GM23248 (cell line): ENCODE measurements at regions not wholly inside any gene's neighbourhood (a gene's known extent, or its start where the extent isn't known, plus 50 kb on each side); places are given as distances from the start of the nearest gene placed in this dataset.

Experiments used
- DNase-seq: peaks from one replicate; pipeline ENCODE4 v3.0.0-alpha.2; 2015
- H2AFZ ChIP-seq: fragments of 200-600 bp; sonication (generic); 2 replicates; pipeline ENCODE4 v1.6.1; 2016; ENCODE audit warnings: antibody characterized with exemption
- H3F3A ChIP-seq: fragments of 200-600 bp; sonication (generic); 2 replicates; pipeline ENCODE4 v1.6.1; 2016; ENCODE audit warnings: mild to moderate bottlenecking, antibody characterized with exemption, mixed run types; ENCODE audit not compliant: insufficient read depth
- H3K27ac ChIP-seq: fragments of 200-600 bp; sonication (generic); 2 replicates; pipeline ENCODE4 v1.5.1; 2016; ENCODE audit warnings: mild to moderate bottlenecking
- H3K27me3 ChIP-seq: fragments of 200-600 bp; sonication (generic); replicated peaks from 2 replicates; pipeline ENCODE4 v1.6.1; 2016; ENCODE audit warnings: mild to moderate bottlenecking; ENCODE audit not compliant: insufficient read depth
- H3K36me3 ChIP-seq: fragments of 200-600 bp; sonication (generic); 2 replicates; pipeline ENCODE4 v1.6.1; 2016; ENCODE audit warnings: low read depth, mild to moderate bottlenecking
- H3K4me1 ChIP-seq: fragments of 200-600 bp; sonication (generic); 2 replicates; pipeline ENCODE4 v1.6.1; 2016; ENCODE audit warnings: mild to moderate bottlenecking; ENCODE audit not compliant: insufficient read depth
- H3K4me2 ChIP-seq: fragments of 200-600 bp; sonication (generic); one replicate; pipeline ENCODE4 v1.6.1; 2016; ENCODE audit warnings: mild to moderate bottlenecking; ENCODE audit not compliant: unreplicated experiment
- H3K4me3 ChIP-seq: fragments of 200-600 bp; sonication (generic); 2 replicates; pipeline ENCODE4 v1.5.1; 2016; ENCODE audit warnings: mild to moderate bottlenecking
- H3K79me2 ChIP-seq: fragments of 200-600 bp; sonication (generic); 2 replicates; pipeline ENCODE4 v1.6.1; 2016; ENCODE audit warnings: mild to moderate bottlenecking; ENCODE audit not compliant: insufficient read depth
- H3K9ac ChIP-seq: fragments of 200-600 bp; sonication (generic); 2 replicates; pipeline ENCODE4 v1.6.1; 2016; ENCODE audit warnings: mild to moderate bottlenecking
- H3K9me2 ChIP-seq: fragments of 200-600 bp; sonication (generic); 2 replicates; pipeline ENCODE4 v1.6.1; 2016; ENCODE audit warnings: mixed run types, mild to moderate bottlenecking, moderate library complexity; ENCODE audit not compliant: insufficient read depth
- H3K9me3 ChIP-seq: fragments of 200-600 bp; sonication (generic); one replicate; pipeline ENCODE4 v1.6.1; 2017; ENCODE audit warnings: low read depth
- H4K20me1 ChIP-seq: fragments of 200-600 bp; sonication (generic); 2 replicates; pipeline ENCODE4 v1.6.0; 2016; ENCODE audit not compliant: insufficient read depth
- EZH2 ChIP-seq: fragments of 200-600 bp; sonication (generic); IDR thresholded peaks from 2 replicates; pipeline ENCODE4 v1.6.1; 2018; ENCODE audit warnings: antibody characterized with exemption, mild to moderate bottlenecking; ENCODE audit not compliant: insufficient read depth, poor library complexity, severe bottlenecking
- EZH2phosphoT487 ChIP-seq: fragments of 200-600 bp; sonication (generic); IDR thresholded peaks from 2 replicates; pipeline ENCODE4 v1.6.1; 2018; ENCODE audit warnings: antibody characterized with exemption, moderate library complexity, mild to moderate bottlenecking, low read depth; ENCODE audit not compliant: insufficient read depth
- WGBS, 2 experiments: methylation state at CpG; one replicate each; pipeline ENCODE4 v1.1.6; 2015 to 2017; ENCODE audit warnings: low lambda C conversion rate in 2 of 2, low coverage in 1 of 2; ENCODE audit errors: missing lambda C conversion rate in 2 of 2; 5-methylcytosine and 5-hydroxymethylcytosine counted together
- in situ Hi-C: fragments of 300-500 bp; cut with MboI; formaldehyde crosslinking; loops from 2 replicates; pipeline ENCODE4 v1.15.0; 2020

- Histone ChIP-seq H3K9me3 (no peaks in the 10 kb centered on the region), H3K27me3 (no peaks in the 10 kb centered on the region), H3K79me2 (no peaks in the 10 kb centered on the region), H3K4me1 (peaks cover 7% of the 10 kb centered on the region; the same call in 1 of the 2 replicates), H2AFZ (no peak overlapping the region), H3K4me2 (no peak overlapping the region), H3K9ac (no peak overlapping the region), H3K27ac (no peak overlapping the region), H3K36me3 (no peaks in the 10 kb centered on the region), H3K9me2 (no peaks in the 10 kb centered on the region), H4K20me1 (no peaks in the 10 kb centered on the region), H3F3A (peaks cover 16% of the 10 kb centered on the region), H3K4me3 (no peak overlapping the region)
- TF ChIP-seq EZH2phosphoT487 (no peak), EZH2 (no peak)
- 72 to 83% methylated on average over 2 of the region's 2 CpGs for WGBS, 2 experiments
- in situ Hi-C loops, result no loop called here
- peak; percentile 35 for DNase-seq
Measured at GRCh38 chr9:16960084-16960483, 89.6 kb upstream of the BNC2 start.

- Histone ChIP-seq H3K27ac (no peak overlapping the region), H3K9me3 (no peaks in the 10 kb centered on the region), H3K79me2 (no peaks in the 10 kb centered on the region), H3K4me1 (peaks cover 7% of the 10 kb centered on the region; the same call in 1 of the 2 replicates), H3K27me3 (no peaks in the 10 kb centered on the region), H3K9me2 (no peaks in the 10 kb centered on the region), H3K4me2 (no peak overlapping the region), H3K9ac (no peak overlapping the region), H3K36me3 (no peaks in the 10 kb centered on the region), H4K20me1 (no peaks in the 10 kb centered on the region), H3F3A (peaks cover 10% of the 10 kb centered on the region), H2AFZ (no peak overlapping the region), H3K4me3 (no peak overlapping the region)
- in situ Hi-C loops, result no loop called here
- peak; percentile 40 for DNase-seq
- TF ChIP-seq EZH2phosphoT487, result no peak
- no peak for TF ChIP-seq EZH2
Measured at GRCh38 chr9:16959391-16959790, 88.9 kb upstream of the BNC2 start.

GRCh38 chr9:16954040-16954439, 83.6 kb upstream of the BNC2 start:
- no peaks in the 10 kb centered on the region for H3K4me1 ChIP-seq
- H3K79me2 ChIP-seq, result no peaks in the 10 kb centered on the region
- H3K27me3 ChIP-seq, result no peaks in the 10 kb centered on the region
- H3F3A ChIP-seq, result no peaks in the 10 kb centered on the region
- H3K9ac ChIP-seq, result no peak overlapping the region
- no peak overlapping the region for H2AFZ ChIP-seq
- in situ Hi-C loops, result no loop called here
- no peaks in the 10 kb centered on the region for H3K9me2 ChIP-seq
- H3K9me3 ChIP-seq, result no peaks in the 10 kb centered on the region
- 92 to 98% methylated on average over 2 of the region's 2 CpGs for WGBS, 2 experiments
- TF ChIP-seq EZH2 (no peak), EZH2phosphoT487 (no peak)
- H3K4me3 ChIP-seq, result no peak overlapping the region
- H4K20me1 ChIP-seq, result no peaks in the 10 kb centered on the region
- H3K36me3 ChIP-seq, result no peaks in the 10 kb centered on the region
- no peak overlapping the region for H3K27ac ChIP-seq
- H3K4me2 ChIP-seq, result no peak overlapping the region
- DNase-seq, result no peak

GRCh38 chr9:16951502-16951901, 81.0 kb upstream of the BNC2 start:
- H3K79me2 ChIP-seq, result no peaks in the 10 kb centered on the region
- H3K27ac ChIP-seq, result no peak overlapping the region
- H3K4me3 ChIP-seq, result no peak overlapping the region
- no peaks in the 10 kb centered on the region for H3K9me2 ChIP-seq
- H2AFZ ChIP-seq, result no peak overlapping the region
- H3F3A ChIP-seq, result no peaks in the 10 kb centered on the region
- no peak overlapping the region for H3K9ac ChIP-seq
- H3K4me2 ChIP-seq, result no peak overlapping the region
- H3K27me3 ChIP-seq, result no peaks in the 10 kb centered on the region
- H3K4me1 ChIP-seq, result no peaks in the 10 kb centered on the region
- TF ChIP-seq EZH2, result no peak
- TF ChIP-seq EZH2phosphoT487, result no peak
- no peak for DNase-seq
- H4K20me1 ChIP-seq, result no peaks in the 10 kb centered on the region
- H3K36me3 ChIP-seq, result no peaks in the 10 kb centered on the region
- in situ Hi-C loops, result no loop called here
- 74 to 88% methylated on average over 2 of the region's 2 CpGs for WGBS, 2 experiments
- H3K9me3 ChIP-seq, result no peaks in the 10 kb centered on the region

GRCh38 chr9:16950051-16950450, 79.6 kb upstream of the BNC2 start:
- WGBS, 2 experiments, result 74 to 77% methylated on average over 4 of the region's 4 CpGs
- no peak overlapping the region for H3K4me3 ChIP-seq
- no peaks in the 10 kb centered on the region for H3K79me2 ChIP-seq
- no peak overlapping the region for H3K27ac ChIP-seq
- no peaks in the 10 kb centered on the region for H3K4me1 ChIP-seq
- no peaks in the 10 kb centered on the region for H3K27me3 ChIP-seq
- in situ Hi-C loops, result no loop called here
- no peaks in the 10 kb centered on the region for H3F3A ChIP-seq
- TF ChIP-seq EZH2phosphoT487 (no peak), EZH2 (no peak)
- no peaks in the 10 kb centered on the region for H4K20me1 ChIP-seq
- no peak overlapping the region for H3K4me2 ChIP-seq
- no peaks in the 10 kb centered on the region for H3K36me3 ChIP-seq
- no peaks in the 10 kb centered on the region for H3K9me3 ChIP-seq
- no peak overlapping the region for H2AFZ ChIP-seq
- no peak overlapping the region for H3K9ac ChIP-seq
- no peak for DNase-seq
- no peaks in the 10 kb centered on the region; the same call in 1 of the 2 replicates for H3K9me2 ChIP-seq
